Endothelial cell (in vitro differentiated cells): ENCODE measurements at regions not wholly inside any gene's neighbourhood (a gene's known extent, or its start where the extent isn't known, plus 50 kb on each side); places are given as distances from the start of the nearest gene placed in this dataset.
"Not testable (repeated sequence)": the region's sequence is repeated elsewhere in the genome, so short reads cannot be mapped to it uniquely, and the experiment has no call there.

ENCODE experiments used
- DNase-seq: peaks from one replicate; pipeline ENCODE4 v3.0.0; 2021; ENCODE audit warnings: low spot score
- H3K27ac Mint-ChIP-seq: one replicate; pipeline ENCODE4 v1.8.0; 2021; ENCODE audit warnings: mixed read lengths, inconsistent platforms; ENCODE audit not compliant: unreplicated experiment
- H3K27me3 Mint-ChIP-seq: one replicate; pipeline ENCODE4 v1.8.0; 2021; ENCODE audit warnings: mild to moderate bottlenecking, moderate library complexity, mixed read lengths, inconsistent platforms; ENCODE audit not compliant: unreplicated experiment
- H3K36me3 Mint-ChIP-seq: one replicate; pipeline ENCODE4 v1.8.0; 2021; ENCODE audit warnings: mild to moderate bottlenecking, low read depth, mixed read lengths, inconsistent platforms; ENCODE audit not compliant: unreplicated experiment
- H3K4me1 Mint-ChIP-seq: one replicate; pipeline ENCODE4 v1.8.0; 2021; ENCODE audit warnings: mild to moderate bottlenecking, mixed read lengths, inconsistent platforms; ENCODE audit not compliant: unreplicated experiment
- H3K4me3 Mint-ChIP-seq: one replicate; pipeline ENCODE4 v1.8.0; 2021; ENCODE audit warnings: mild to moderate bottlenecking, mixed read lengths, inconsistent platforms; ENCODE audit not compliant: unreplicated experiment
- H3K9me3 Mint-ChIP-seq: one replicate; pipeline ENCODE4 v1.8.0; 2021; ENCODE audit warnings: mixed read lengths, inconsistent platforms; ENCODE audit not compliant: unreplicated experiment
- TF ChIP-seq, protein P1 (sequence below): fragments of 200-600 bp; sonication (generic); IDR thresholded peaks from one replicate; pipeline ENCODE4 v1.5.0; 2021; ENCODE audit warnings: antibody characterized with exemption; ENCODE audit not compliant: unreplicated experiment

DNA sequence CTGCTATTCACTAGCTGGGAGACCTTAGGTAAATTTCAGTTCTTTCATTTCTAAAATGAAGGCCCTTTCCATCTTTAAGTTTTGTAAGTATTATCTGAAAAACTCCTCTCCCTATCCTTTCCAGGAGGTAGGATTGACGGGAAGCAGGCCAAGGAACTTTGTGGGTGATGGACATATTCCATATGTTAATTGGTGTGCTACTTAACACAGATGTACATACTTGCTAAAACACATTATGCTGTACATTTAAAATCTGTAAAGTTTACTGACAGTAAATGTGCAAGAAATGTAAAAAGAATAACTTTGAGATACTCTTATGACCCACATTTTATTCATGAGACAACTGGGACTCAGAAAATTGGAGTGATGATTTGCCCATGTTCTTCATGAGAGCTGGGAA lies 329.8 kb upstream of the LRRC3B start:
- Mint-ChIP-seq H3K36me3 (no peaks in the 10 kb centered on the region), H3K4me3 (no peak overlapping the region), H3K4me1 (no peaks in the 10 kb centered on the region), H3K27ac (no peak overlapping the region), H3K9me3 (no peaks in the 10 kb centered on the region), H3K27me3 (no peaks in the 10 kb centered on the region)
- DNase-seq: no peak
- TF ChIP-seq, protein P1, sequence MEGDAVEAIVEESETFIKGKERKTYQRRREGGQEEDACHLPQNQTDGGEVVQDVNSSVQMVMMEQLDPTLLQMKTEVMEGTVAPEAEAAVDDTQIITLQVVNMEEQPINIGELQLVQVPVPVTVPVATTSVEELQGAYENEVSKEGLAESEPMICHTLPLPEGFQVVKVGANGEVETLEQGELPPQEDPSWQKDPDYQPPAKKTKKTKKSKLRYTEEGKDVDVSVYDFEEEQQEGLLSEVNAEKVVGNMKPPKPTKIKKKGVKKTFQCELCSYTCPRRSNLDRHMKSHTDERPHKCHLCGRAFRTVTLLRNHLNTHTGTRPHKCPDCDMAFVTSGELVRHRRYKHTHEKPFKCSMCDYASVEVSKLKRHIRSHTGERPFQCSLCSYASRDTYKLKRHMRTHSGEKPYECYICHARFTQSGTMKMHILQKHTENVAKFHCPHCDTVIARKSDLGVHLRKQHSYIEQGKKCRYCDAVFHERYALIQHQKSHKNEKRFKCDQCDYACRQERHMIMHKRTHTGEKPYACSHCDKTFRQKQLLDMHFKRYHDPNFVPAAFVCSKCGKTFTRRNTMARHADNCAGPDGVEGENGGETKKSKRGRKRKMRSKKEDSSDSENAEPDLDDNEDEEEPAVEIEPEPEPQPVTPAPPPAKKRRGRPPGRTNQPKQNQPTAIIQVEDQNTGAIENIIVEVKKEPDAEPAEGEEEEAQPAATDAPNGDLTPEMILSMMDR: no peak

DNA sequence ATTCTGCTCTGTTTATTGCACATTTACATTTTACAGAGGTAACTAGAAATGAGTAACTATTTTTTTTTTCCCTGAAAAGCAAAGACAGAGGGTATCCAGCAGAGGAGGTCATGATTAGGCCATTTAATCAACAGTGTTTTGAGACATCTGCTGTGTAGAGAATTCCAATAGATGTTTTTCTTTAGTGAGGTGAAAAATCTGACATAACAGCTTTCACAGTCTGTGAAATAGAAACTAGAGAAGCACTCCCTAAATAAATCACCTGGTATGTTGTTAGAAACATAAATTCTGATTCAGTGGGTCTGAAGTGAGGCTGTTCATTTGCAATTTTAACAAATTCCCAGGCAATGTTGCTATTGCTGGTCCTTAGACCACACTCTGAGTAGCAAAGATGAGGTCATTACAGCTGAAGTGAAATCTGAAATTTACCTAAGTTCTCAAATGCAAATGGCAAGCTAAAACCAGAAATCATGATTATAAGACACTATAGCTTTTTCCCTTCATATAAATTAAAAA lies 329.2 kb upstream of the LRRC3B start:
- Mint-ChIP-seq H3K27me3 (no peaks in the 10 kb centered on the region), H3K27ac (no peak overlapping the region), H3K4me1 (no peaks in the 10 kb centered on the region), H3K4me3 (no peak overlapping the region), H3K9me3 (no peaks in the 10 kb centered on the region), H3K36me3 (no peaks in the 10 kb centered on the region)
- DNase-seq: no peak
- TF ChIP-seq, protein P1: no peak

DNA sequence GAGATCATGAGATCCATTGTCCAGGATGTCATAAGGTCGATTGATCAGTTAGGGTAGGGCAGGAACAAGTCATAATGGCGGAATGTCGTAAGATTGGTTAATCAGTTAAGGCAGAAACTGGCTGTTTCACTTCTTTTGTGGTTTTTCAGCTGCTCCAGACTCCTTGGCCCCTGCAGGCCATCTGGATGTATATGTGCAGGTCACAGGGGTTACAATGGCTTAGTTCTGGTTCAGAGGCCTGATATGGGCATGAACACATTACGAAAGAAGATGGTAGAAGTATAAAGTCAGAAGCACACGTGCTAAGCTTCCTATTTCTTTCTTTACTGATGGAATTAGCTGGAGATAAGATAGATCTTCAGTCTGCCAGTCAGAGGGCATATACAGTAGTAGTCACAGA lies 315.4 kb upstream of the LRRC3B start:
- H3K9me3 Mint-ChIP-seq: no peaks in the 10 kb centered on the region
- no peaks in the 10 kb centered on the region for H3K4me1 Mint-ChIP-seq
- no peaks in the 10 kb centered on the region for H3K27me3 Mint-ChIP-seq
- TF ChIP-seq, protein P1: no peak
- no peak for DNase-seq
- H3K4me3 Mint-ChIP-seq: no peak overlapping the region
- H3K36me3 Mint-ChIP-seq: no peaks in the 10 kb centered on the region
- no peak overlapping the region for H3K27ac Mint-ChIP-seq

DNA sequence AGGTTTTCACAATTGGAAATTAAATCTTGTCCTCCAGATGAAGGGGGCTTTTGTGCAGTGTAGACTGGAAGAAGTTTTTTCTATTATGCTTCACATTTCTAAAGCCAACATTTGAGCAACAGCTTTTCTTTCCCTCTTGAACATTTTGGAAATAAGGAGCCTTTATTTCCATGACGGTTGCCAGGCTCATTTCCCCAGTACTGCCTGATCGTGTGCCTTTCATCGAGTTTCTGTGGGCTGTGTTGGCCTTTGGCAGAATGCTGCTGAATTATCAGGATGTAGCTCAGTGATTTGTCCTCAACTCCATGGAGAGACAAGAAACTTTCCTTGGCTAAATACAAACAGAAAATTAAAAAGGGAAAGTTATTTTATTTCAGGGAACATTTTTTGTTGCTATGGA lies 314.8 kb upstream of the LRRC3B start:
- no peaks in the 10 kb centered on the region for H3K4me1 Mint-ChIP-seq
- no peaks in the 10 kb centered on the region for H3K36me3 Mint-ChIP-seq
- H3K9me3 Mint-ChIP-seq: no peaks in the 10 kb centered on the region
- H3K4me3 Mint-ChIP-seq: no peak overlapping the region
- DNase-seq: no peak
- H3K27me3 Mint-ChIP-seq: no peaks in the 10 kb centered on the region
- TF ChIP-seq, protein P1: no peak
- H3K27ac Mint-ChIP-seq: no peak overlapping the region

DNA sequence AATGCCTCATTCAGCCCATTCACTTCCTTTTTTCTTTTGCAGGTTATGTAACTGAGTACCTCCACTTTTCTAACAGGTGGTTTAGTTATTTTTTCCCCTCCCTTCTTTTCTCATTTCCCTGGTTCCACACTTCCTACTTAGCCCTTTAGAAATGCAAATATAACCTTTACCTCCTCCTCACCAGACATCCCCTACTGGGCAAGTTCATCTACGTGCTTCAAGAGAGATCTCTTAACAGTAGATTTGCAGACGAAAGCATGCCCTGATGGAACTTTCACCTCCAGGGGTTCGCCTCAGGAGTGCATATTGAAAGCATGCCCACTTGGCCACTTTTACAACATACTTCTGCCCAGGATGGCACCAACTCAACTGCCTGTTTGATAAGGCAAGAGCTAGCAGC lies 314.1 kb upstream of the LRRC3B start:
- H3K4me1 Mint-ChIP-seq: no peaks in the 10 kb centered on the region
- H3K4me3 Mint-ChIP-seq: no peak overlapping the region
- H3K27me3 Mint-ChIP-seq: no peaks in the 10 kb centered on the region
- no peaks in the 10 kb centered on the region for H3K9me3 Mint-ChIP-seq
- no peaks in the 10 kb centered on the region for H3K36me3 Mint-ChIP-seq
- TF ChIP-seq, protein P1: no peak
- no peak overlapping the region for H3K27ac Mint-ChIP-seq
- no peak for DNase-seq

DNA sequence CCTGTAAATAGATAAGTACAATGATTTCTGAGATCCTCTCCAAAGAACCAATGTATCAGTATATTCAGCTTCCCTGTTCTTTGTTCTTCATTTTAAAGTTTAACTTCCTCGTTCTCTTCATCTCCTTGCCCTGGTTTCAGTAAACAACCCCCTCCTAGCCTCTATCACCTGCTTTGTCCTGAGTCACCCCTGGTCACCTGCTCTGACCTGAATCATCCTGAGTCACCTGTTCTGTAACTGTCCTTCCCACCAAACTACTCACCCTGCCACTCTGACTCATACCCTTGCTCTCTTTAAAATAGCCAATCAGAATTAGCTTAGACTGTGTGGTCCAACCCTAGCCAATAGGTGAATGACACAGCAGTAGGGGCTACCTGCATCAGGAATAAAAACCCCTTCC lies 313.0 kb upstream of the LRRC3B start:
- H3K36me3 Mint-ChIP-seq, H3K27ac Mint-ChIP-seq, DNase-seq, H3K27me3 Mint-ChIP-seq, H3K9me3 Mint-ChIP-seq, H3K4me3 Mint-ChIP-seq, H3K4me1 Mint-ChIP-seq: not testable (repeated sequence)
